ENCODE measurements at regions not wholly inside any gene's neighbourhood (a gene's known extent, or its start where the extent isn't known, plus 50 kb on each side); places are given as distances from the start of the nearest gene placed in this dataset.

DNA sequence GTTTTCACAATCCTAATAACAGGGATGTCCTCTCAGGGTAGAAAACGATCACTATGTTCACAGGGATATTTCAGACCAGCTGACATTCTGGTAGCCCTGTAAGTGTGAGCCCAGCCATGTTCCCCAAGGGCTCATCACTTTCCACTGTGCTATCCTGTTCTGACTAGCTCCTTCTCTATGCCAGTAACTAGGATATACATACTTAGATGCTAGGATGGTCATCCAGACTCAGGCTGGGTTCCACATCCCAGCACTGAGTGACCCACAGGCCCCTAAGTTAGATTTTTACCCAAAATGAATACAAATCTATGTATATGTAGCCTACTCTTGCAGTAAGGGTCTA is 83.0 kb downstream of the CD164 start:
- POLR2A ChIA-PET: no interaction called here
- BruUV-seq (replicated peaks): no TSS peak
- TF ChIP-seq, protein P1, sequence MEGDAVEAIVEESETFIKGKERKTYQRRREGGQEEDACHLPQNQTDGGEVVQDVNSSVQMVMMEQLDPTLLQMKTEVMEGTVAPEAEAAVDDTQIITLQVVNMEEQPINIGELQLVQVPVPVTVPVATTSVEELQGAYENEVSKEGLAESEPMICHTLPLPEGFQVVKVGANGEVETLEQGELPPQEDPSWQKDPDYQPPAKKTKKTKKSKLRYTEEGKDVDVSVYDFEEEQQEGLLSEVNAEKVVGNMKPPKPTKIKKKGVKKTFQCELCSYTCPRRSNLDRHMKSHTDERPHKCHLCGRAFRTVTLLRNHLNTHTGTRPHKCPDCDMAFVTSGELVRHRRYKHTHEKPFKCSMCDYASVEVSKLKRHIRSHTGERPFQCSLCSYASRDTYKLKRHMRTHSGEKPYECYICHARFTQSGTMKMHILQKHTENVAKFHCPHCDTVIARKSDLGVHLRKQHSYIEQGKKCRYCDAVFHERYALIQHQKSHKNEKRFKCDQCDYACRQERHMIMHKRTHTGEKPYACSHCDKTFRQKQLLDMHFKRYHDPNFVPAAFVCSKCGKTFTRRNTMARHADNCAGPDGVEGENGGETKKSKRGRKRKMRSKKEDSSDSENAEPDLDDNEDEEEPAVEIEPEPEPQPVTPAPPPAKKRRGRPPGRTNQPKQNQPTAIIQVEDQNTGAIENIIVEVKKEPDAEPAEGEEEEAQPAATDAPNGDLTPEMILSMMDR (IDR thresholded peaks at IDR 0.05; ENCODE audit: extremely low read depth in 1 of 2, insufficient read depth in 1 of 2, low read depth in 1 of 2, low read length in 2 of 2): no peak
- TF ChIP-seq FOS (IDR thresholded peaks at IDR 0.05; ENCODE audit: borderline replicate concordance, insufficient read depth, low read length): no peak
- no peak for TF ChIP-seq POLR2A (IDR thresholded peaks at IDR 0.05; ENCODE audit: low read depth, low read length)
- no peak for TF ChIP-seq POLR2AphosphoS5 (IDR thresholded peaks at IDR 0.05; ENCODE audit: insufficient read depth, low read depth, low read length)
- TF ChIP-seq, protein P2, sequence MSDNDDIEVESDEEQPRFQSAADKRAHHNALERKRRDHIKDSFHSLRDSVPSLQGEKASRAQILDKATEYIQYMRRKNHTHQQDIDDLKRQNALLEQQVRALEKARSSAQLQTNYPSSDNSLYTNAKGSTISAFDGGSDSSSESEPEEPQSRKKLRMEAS (IDR thresholded peaks at IDR 0.05; ENCODE audit: insufficient read depth, insufficient read length): no peak
- TF ChIP-seq JUN (IDR thresholded peaks at IDR 0.05; ENCODE audit: borderline replicate concordance, insufficient read depth, insufficient read length, low read depth): no peak
- no peak for TF ChIP-seq MYC (IDR thresholded peaks at IDR 0.05; ENCODE audit: low read depth, low read length)
- no peak for TF ChIP-seq EZH2 (IDR thresholded peaks at IDR 0.05; ENCODE audit: borderline replicate concordance, low read depth, low read length, severe bottlenecking)
- no peak for TF ChIP-seq GATA2 (IDR thresholded peaks at IDR 0.05; ENCODE audit: insufficient read depth, insufficient read length, low read depth, low read length)
- no peaks in the 10 kb centered on the region for H3K4me1 ChIP-seq (ENCODE audit: control insufficient read depth, extremely low read depth, insufficient read depth, low read length)
- no peak overlapping the region for H2AFZ ChIP-seq (ENCODE audit: low read depth, low read length)
- H3K27ac ChIP-seq (ENCODE audit: insufficient read depth, low read depth, low read length): no peak overlapping the region
- no peaks in the 10 kb centered on the region for H3K9me1 ChIP-seq (replicated peaks; ENCODE audit: control insufficient read depth, extremely low read depth, insufficient read depth, low read length)
- no peaks in the 10 kb centered on the region for H4K20me1 ChIP-seq (replicated peaks; ENCODE audit: control insufficient read depth, extremely low read depth, insufficient read depth, low read length)
- no peaks in the 10 kb centered on the region for H3K36me3 ChIP-seq (ENCODE audit: control insufficient read depth in 2 of 2, extremely low read depth in 1 of 2, insufficient read depth in 2 of 2, low read length in 2 of 2)
- no peak overlapping the region for H3K4me2 ChIP-seq (ENCODE audit: insufficient read depth, low read length)
- peaks cover 21 to 26% of the 10 kb centered on the region in 2 experiments for H3K27me3 ChIP-seq (ENCODE audit: control insufficient read depth in 2 of 2, insufficient read depth in 2 of 2, low read length in 2 of 2)
- intact Hi-C loops (cut with micrococcal nuclease): no loop called here
- no peak overlapping the region for H3K4me3 ChIP-seq (replicated peaks in 1 of 3; ENCODE audit: insufficient read depth in 1 of 3, low read depth in 1 of 3, low read length in 3 of 3)
- no peak for FAIRE-seq
- no peaks in the 10 kb centered on the region for H3K79me2 ChIP-seq (ENCODE audit: control insufficient read depth, insufficient read depth, low read length)
- H3K9me3 ChIP-seq (replicated peaks; ENCODE audit: control insufficient read depth, insufficient read depth, low read length): no peaks in the 10 kb centered on the region
- no peak overlapping the region for H3K9ac ChIP-seq (replicated peaks; ENCODE audit: extremely low read depth, insufficient read depth, low read length)
- dilution Hi-C loops (cut with MboI; ENCODE audit: extremely low pct_ligation_motif_present, low sequenced_read_pairs): no loop called here
- CTCF ChIA-PET: no interaction called here
- DNase-seq (ENCODE audit: low read depth, low spot score): no peak
